ENCODE measurements at regions not wholly inside any gene's neighbourhood (a gene's known extent, or its start where the extent isn't known, plus 50 kb on each side); places are given as distances from the start of the nearest gene placed in this dataset.

DNA sequence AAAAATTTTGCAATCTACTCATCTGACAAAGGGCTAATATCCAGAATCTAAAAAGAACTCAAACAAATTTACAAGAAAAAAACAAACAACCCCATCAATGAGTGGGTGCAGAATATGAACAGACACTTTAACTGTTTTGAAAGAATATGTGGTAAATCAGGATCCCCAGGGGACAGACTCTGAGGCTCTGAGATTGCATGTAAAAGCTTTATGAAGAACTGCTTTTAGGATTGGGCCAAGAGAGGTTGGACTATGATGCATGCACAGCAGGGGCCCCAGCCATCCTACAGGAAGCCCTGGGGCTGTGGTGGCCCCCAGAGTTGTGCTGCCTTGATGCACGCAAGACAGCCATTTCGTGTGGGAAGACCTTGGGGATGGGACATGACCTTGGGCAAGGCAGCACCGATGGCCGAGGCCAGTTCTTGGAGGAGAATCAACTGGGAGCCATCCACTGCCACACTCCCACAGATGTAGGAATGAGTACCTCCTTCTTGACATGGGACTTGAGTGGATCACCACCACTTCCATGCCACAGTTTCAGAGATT, 298.1 kb upstream of the THBS1 start:
- H3K9me3 ChIP-seq: no peaks in the 10 kb centered on the region
- H3K4me1 ChIP-seq: peaks cover 3 to 9% (median 6%) of the 10 kb centered on the region in 3 donors
- DNase-seq: no peak
- no peak overlapping the region for H3K4me3 ChIP-seq
- H3K27me3 ChIP-seq: no peaks in the 10 kb centered on the region
- no peak for TF ChIP-seq POLR2A (IDR thresholded peaks at IDR 0.05)
- TF ChIP-seq, protein P1, sequence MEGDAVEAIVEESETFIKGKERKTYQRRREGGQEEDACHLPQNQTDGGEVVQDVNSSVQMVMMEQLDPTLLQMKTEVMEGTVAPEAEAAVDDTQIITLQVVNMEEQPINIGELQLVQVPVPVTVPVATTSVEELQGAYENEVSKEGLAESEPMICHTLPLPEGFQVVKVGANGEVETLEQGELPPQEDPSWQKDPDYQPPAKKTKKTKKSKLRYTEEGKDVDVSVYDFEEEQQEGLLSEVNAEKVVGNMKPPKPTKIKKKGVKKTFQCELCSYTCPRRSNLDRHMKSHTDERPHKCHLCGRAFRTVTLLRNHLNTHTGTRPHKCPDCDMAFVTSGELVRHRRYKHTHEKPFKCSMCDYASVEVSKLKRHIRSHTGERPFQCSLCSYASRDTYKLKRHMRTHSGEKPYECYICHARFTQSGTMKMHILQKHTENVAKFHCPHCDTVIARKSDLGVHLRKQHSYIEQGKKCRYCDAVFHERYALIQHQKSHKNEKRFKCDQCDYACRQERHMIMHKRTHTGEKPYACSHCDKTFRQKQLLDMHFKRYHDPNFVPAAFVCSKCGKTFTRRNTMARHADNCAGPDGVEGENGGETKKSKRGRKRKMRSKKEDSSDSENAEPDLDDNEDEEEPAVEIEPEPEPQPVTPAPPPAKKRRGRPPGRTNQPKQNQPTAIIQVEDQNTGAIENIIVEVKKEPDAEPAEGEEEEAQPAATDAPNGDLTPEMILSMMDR (IDR thresholded peaks at IDR 0.05): no peak
- H3K36me3 ChIP-seq: no peaks in the 10 kb centered on the region
- 80 to 82% methylated on average over 2 to 3 of the region's 4 CpGs for WGBS, 2 donors
- H3K27ac ChIP-seq: no peak overlapping the region
- intact Hi-C loops (cut with DNase I): no loop called here

GRCh38 chr15:39283531-39283930, 297.3 kb upstream of the THBS1 start:
- intact Hi-C loops (cut with DNase I): no loop called here
- Histone ChIP-seq H3K9me3 (no peaks in the 10 kb centered on the region), H3K4me3 (no peak overlapping the region), H3K27me3 (no peaks in the 10 kb centered on the region), H3K27ac (no peak overlapping the region), H3K36me3 (no peaks in the 10 kb centered on the region), H3K4me1 (peaks cover 3 to 9% (median 6%) of the 10 kb centered on the region in 3 donors)
- TF ChIP-seq, protein P1 (IDR thresholded peaks at IDR 0.05): no peak
- no peak for TF ChIP-seq POLR2A (IDR thresholded peaks at IDR 0.05)
- no peak for DNase-seq

GRCh38 chr15:39285071-39285470, 295.8 kb upstream of the THBS1 start:
- TF ChIP-seq, protein P1 (IDR thresholded peaks at IDR 0.05): no peak
- no peak for TF ChIP-seq POLR2A (IDR thresholded peaks at IDR 0.05)
- 84 to 89% methylated on average over 3 of the region's 3 CpGs for WGBS, 2 donors

DNA sequence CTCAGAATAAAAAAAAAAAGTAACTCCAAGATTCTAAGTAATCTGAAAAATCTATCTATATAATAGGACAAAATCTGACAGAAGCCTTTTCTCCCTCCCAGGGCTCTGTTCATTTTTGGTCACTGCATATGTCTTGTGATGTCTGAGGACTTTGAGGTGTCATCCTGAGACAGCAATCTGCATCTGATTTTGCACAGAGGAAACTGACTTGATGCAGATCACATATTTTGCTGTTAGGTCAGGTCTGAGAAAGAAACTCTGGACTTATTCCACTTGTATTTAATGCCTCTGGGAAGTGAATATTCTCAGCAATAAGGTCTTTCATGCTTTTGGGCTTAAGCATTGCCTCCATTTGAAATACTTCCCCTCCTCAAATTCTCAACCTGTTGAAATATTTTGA, 295.2 kb upstream of the THBS1 start:
- Histone ChIP-seq H3K4me1 (peaks cover 3 to 9% (median 6%) of the 10 kb centered on the region in 3 donors), H3K36me3 (no peaks in the 10 kb centered on the region), H3K27me3 (no peaks in the 10 kb centered on the region), H3K9me3 (no peaks in the 10 kb centered on the region), H3K27ac (no peak overlapping the region), H3K4me3 (no peak overlapping the region)
- intact Hi-C loops (cut with DNase I): no loop called here
- no peak for TF ChIP-seq POLR2A (IDR thresholded peaks at IDR 0.05)
- TF ChIP-seq, protein P1 (IDR thresholded peaks at IDR 0.05): no peak
- DNase-seq: no peak

More at GRCh38 chr15:39285071-39285470, 295.8 kb upstream of the THBS1 start:
- intact Hi-C loops (cut with DNase I): no loop called here
- Histone ChIP-seq H3K36me3 (no peaks in the 10 kb centered on the region), H3K27ac (no peak overlapping the region), H3K4me1 (peaks cover 3 to 9% (median 6%) of the 10 kb centered on the region in 3 donors), H3K27me3 (no peaks in the 10 kb centered on the region), H3K9me3 (no peaks in the 10 kb centered on the region), H3K4me3 (no peak overlapping the region)
- no peak for DNase-seq

- H3K4me3 ChIP-seq: no peak overlapping the region
- TF ChIP-seq POLR2A (IDR thresholded peaks at IDR 0.05): no peak
- TF ChIP-seq, protein P1 (IDR thresholded peaks at IDR 0.05): no peak
- WGBS, 2 donors: 31 to 35% methylated on average over 2 of the region's 2 CpGs
- no peak overlapping the region for H3K27ac ChIP-seq
- H3K4me1 ChIP-seq: peaks cover 3 to 9% (median 6%) of the 10 kb centered on the region in 3 donors
- DNase-seq: no peak
- H3K36me3 ChIP-seq: no peaks in the 10 kb centered on the region
- H3K9me3 ChIP-seq: no peaks in the 10 kb centered on the region
- intact Hi-C loops (cut with DNase I): no loop called here
- no peaks in the 10 kb centered on the region for H3K27me3 ChIP-seq
These were observed 294.2 kb upstream of the THBS1 start for GRCh38 chr15:39286706-39287105.

Measured in esophagus squamous epithelium (tissue), 5 donors.